HFFc6 (cell line): ENCODE measurements at regions not wholly inside any gene's neighbourhood (a gene's known extent, or its start where the extent isn't known, plus 50 kb on each side); places are given as distances from the start of the nearest gene placed in this dataset.

ENCODE experiments used
- DNase-seq: peaks from one replicate; pipeline ENCODE4 v3.0.0-alpha.2; 2018
- H3K27ac Mint-ChIP-seq: 2 replicates; pipeline ENCODE4 v1.8.0; 2020; ENCODE audit warnings: mild to moderate bottlenecking, mixed read lengths
- H3K27me3 Mint-ChIP-seq: 2 replicates; pipeline ENCODE4 v1.8.0; 2021; ENCODE audit warnings: mild to moderate bottlenecking, moderate library complexity, mixed read lengths; ENCODE audit not compliant: insufficient read depth
- H3K36me3 Mint-ChIP-seq: 2 replicates; pipeline ENCODE4 v1.8.0; 2021; ENCODE audit warnings: low read depth, mixed read lengths
- H3K4me1 Mint-ChIP-seq: 2 replicates; pipeline ENCODE4 v1.8.0; 2020; ENCODE audit warnings: low read depth, mixed read lengths
- H3K4me3 Mint-ChIP-seq: 2 replicates; pipeline ENCODE4 v1.8.0; 2020; ENCODE audit warnings: mild to moderate bottlenecking, moderate library complexity, mixed read lengths
- H3K9me3 Mint-ChIP-seq: 2 replicates; pipeline ENCODE4 v1.8.0; 2020; ENCODE audit warnings: mild to moderate bottlenecking, mixed read lengths
- TF ChIP-seq, protein P1 (sequence below): fragments of 200-600 bp; sonication (generic); IDR thresholded peaks from 2 replicates; pipeline ENCODE4 v1.5.0; 2021; ENCODE audit warnings: antibody characterized with exemption, mild to moderate bottlenecking

DNA sequence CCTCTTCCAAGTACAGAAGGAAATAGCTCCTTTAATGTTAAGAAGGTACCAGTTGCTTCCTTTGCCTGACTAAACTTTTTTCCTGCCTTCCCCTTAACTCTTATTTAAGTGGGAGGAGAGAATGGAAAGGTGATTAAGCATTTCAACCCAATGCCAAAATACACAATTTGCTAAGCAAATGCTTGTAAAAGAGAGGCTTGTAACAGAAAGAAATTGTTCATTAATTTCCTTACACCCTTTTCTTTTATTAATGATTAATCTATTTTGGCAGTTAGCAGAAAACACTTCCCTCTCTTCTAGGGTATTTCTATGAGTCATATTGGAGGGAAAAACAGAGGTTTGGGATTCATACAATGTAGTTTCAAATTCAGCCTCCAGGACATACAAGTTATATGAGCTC, 427.6 kb upstream of the FAT3 start:
- no peaks in the 10 kb centered on the region for H3K36me3 Mint-ChIP-seq
- TF ChIP-seq, protein P1, sequence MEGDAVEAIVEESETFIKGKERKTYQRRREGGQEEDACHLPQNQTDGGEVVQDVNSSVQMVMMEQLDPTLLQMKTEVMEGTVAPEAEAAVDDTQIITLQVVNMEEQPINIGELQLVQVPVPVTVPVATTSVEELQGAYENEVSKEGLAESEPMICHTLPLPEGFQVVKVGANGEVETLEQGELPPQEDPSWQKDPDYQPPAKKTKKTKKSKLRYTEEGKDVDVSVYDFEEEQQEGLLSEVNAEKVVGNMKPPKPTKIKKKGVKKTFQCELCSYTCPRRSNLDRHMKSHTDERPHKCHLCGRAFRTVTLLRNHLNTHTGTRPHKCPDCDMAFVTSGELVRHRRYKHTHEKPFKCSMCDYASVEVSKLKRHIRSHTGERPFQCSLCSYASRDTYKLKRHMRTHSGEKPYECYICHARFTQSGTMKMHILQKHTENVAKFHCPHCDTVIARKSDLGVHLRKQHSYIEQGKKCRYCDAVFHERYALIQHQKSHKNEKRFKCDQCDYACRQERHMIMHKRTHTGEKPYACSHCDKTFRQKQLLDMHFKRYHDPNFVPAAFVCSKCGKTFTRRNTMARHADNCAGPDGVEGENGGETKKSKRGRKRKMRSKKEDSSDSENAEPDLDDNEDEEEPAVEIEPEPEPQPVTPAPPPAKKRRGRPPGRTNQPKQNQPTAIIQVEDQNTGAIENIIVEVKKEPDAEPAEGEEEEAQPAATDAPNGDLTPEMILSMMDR: no peak
- no peaks in the 10 kb centered on the region for H3K4me1 Mint-ChIP-seq
- H3K9me3 Mint-ChIP-seq: peaks cover 38% of the 10 kb centered on the region
- H3K27me3 Mint-ChIP-seq: peaks cover 2% of the 10 kb centered on the region; the same call in 1 of the 2 replicates
- no peak for DNase-seq
- no peak overlapping the region for H3K27ac Mint-ChIP-seq
- H3K4me3 Mint-ChIP-seq: no peak overlapping the region

DNA sequence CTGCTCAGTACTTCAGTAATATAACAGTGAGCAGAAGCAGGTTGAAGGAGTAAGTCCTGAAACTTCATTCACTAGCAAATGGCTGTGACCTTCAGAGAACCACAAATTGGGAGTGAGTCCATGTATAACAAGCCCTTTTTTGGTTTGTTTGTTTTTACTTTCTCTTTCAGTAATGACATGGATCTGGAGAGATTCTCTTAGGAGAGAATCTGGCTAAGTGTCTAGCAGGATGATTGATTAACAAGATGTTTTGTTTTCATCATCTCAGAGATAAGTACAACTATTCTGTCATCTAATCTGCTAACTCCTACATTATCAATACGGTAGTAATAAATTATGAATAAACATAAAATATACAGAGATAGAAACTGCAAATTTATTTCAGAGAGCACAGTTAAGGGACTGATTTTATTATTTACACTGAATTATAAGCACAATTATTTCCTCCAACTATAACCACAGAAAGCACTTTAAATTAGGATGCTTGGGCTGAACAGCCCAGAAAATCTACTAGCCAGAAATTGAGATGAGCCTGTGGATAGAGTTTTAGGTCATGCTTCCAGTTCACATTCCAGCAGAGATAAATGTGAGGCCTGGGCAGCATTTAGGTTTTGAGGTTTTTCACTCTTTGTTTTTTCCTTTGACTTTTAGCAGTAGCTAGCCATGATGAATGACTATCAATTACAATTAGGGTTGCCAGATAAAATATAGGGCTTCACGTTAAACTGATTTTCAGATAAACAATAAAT, 429.3 kb upstream of the FAT3 start:
- H3K36me3 Mint-ChIP-seq: no peaks in the 10 kb centered on the region
- TF ChIP-seq, protein P1: no peak
- no peak overlapping the region for H3K4me3 Mint-ChIP-seq
- no peaks in the 10 kb centered on the region for H3K4me1 Mint-ChIP-seq
- H3K27ac Mint-ChIP-seq: no peak overlapping the region
- H3K27me3 Mint-ChIP-seq: peaks cover 2% of the 10 kb centered on the region; the same call in 1 of the 2 replicates
- H3K9me3 Mint-ChIP-seq: peaks cover 28% of the 10 kb centered on the region
- DNase-seq: no peak

DNA sequence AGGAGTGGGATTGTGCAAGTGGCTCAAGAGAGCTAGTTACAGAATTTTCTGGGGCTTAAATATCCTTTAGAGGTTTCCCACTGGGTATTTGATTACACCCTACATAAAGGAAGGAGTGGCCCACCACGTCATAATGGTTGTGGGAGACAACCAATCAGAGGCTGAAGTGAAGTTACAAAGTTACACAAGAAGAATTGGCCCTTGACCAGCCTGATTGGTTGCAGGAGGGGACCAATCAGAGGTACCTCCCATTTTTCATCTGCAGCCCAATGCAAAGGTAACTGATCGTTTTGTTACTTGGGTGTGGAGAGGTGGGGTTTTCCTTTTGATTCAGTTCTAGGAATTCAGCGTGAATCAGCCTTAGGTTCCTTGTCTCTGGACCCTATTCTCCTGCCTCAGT, 430.5 kb upstream of the FAT3 start:
- no peaks in the 10 kb centered on the region for H3K4me1 Mint-ChIP-seq
- H3K27ac Mint-ChIP-seq: no peak overlapping the region
- H3K27me3 Mint-ChIP-seq: peaks cover 2% of the 10 kb centered on the region; the same call in 1 of the 2 replicates
- no peak for DNase-seq
- no peak overlapping the region for H3K4me3 Mint-ChIP-seq
- H3K9me3 Mint-ChIP-seq: peaks cover 22% of the 10 kb centered on the region
- H3K36me3 Mint-ChIP-seq: no peaks in the 10 kb centered on the region
- TF ChIP-seq, protein P1: no peak

DNA sequence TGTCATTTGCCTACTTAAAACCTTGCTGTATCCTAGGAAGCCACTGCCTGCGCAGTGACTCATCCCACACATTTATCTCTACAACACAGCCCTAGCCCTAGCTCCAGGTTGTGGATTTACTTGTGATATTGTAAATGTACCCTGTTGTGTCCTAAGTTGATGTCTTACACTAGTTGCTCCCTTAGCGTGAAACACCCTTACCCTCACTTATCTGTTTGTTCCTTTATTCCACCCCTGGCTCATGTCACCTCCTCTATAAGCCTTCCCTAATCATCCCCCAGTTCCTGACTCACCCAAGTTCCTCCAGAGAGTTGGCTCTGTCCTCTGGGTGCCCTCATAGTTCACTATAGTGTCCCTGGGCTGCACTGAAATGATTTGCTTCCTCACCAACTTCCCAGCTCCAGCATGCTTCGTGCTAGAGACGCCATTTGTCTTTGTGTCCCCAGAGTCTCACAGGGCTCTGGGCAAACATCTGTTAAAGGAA, 431.8 kb upstream of the FAT3 start:
- TF ChIP-seq, protein P1: no peak
- H3K27me3 Mint-ChIP-seq: peaks cover 2% of the 10 kb centered on the region; the same call in 1 of the 2 replicates
- peaks cover 19% of the 10 kb centered on the region for H3K9me3 Mint-ChIP-seq
- H3K36me3 Mint-ChIP-seq: no peaks in the 10 kb centered on the region
- no peak for DNase-seq
- no peak overlapping the region for H3K27ac Mint-ChIP-seq
- no peak overlapping the region for H3K4me3 Mint-ChIP-seq
- no peaks in the 10 kb centered on the region for H3K4me1 Mint-ChIP-seq

DNA sequence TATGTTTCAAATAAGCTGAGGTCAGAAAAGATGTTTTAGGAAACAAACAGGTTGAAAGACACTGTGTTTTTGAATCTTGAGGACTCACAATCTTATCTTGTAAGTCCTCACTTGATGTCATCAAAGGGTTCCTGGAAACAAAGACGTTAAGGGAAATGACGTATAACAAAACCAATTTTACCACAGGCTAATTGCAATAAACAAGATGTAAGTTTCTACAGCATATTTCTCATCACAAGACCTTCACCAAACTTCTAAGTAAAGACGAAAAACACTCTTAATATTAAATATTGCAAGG, 433.5 kb upstream of the FAT3 start:
- TF ChIP-seq, protein P1: no peak
- no peaks in the 10 kb centered on the region for H3K4me1 Mint-ChIP-seq
- peaks cover 23% of the 10 kb centered on the region for H3K9me3 Mint-ChIP-seq
- no peak for DNase-seq
- H3K27me3 Mint-ChIP-seq: peaks cover 2% of the 10 kb centered on the region; the same call in 1 of the 2 replicates
- no peak overlapping the region for H3K4me3 Mint-ChIP-seq
- H3K36me3 Mint-ChIP-seq: no peaks in the 10 kb centered on the region
- no peak overlapping the region for H3K27ac Mint-ChIP-seq
